DND-41 (cell line): ENCODE measurements at regions not wholly inside any gene's neighbourhood (a gene's known extent, or its start where the extent isn't known, plus 50 kb on each side); places are given as distances from the start of the nearest gene placed in this dataset.

Source experiments
- EZH2 ChIP-seq: IDR thresholded peaks from 3 replicates; pipeline ENCODE4 v1.6.1; 2012; ENCODE audit warnings: borderline replicate concordance, low read depth, mild to moderate bottlenecking, moderate library complexity, low read length, inconsistent platforms; ENCODE audit not compliant: severe bottlenecking
- TF ChIP-seq, protein P1 (sequence below): IDR thresholded peaks from 2 replicates; pipeline ENCODE4 v1.5.1; 2012; ENCODE audit warnings: borderline replicate concordance, low read length, moderate library complexity, mild to moderate bottlenecking; ENCODE audit not compliant: poor library complexity, severe bottlenecking; ENCODE audit errors: extremely low read depth

GRCh38 chr1:95659166-95659565, 425.2 kb downstream of the RWDD3 start:
- TF ChIP-seq, protein P1, sequence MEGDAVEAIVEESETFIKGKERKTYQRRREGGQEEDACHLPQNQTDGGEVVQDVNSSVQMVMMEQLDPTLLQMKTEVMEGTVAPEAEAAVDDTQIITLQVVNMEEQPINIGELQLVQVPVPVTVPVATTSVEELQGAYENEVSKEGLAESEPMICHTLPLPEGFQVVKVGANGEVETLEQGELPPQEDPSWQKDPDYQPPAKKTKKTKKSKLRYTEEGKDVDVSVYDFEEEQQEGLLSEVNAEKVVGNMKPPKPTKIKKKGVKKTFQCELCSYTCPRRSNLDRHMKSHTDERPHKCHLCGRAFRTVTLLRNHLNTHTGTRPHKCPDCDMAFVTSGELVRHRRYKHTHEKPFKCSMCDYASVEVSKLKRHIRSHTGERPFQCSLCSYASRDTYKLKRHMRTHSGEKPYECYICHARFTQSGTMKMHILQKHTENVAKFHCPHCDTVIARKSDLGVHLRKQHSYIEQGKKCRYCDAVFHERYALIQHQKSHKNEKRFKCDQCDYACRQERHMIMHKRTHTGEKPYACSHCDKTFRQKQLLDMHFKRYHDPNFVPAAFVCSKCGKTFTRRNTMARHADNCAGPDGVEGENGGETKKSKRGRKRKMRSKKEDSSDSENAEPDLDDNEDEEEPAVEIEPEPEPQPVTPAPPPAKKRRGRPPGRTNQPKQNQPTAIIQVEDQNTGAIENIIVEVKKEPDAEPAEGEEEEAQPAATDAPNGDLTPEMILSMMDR, result no peak
- no peak for TF ChIP-seq EZH2
